ENCODE measurements at regions not wholly inside any gene's neighbourhood (a gene's known extent, or its start where the extent isn't known, plus 50 kb on each side); places are given as distances from the start of the nearest gene placed in this dataset.

DNA sequence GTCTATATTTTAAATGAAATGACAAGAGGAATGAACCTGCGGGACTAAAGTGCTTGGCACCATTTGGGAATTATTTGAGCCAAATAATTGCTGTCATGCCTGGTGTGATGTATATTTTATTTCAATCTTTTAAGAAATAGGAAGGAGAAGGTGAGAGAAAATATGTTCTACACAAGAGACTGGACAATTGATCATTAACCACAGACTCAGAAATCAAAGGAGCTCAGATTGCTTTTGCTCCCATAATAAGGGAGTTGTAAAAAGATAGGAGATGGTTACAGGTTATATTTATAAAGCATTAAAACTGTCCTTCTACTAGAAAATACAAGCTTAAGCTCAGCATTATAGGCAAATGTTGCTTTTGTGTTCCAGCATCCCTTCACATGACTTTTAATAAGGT is 515.2 kb upstream of the SULF2 start:
- no peak for DNase-seq (ENCODE audit: low spot score)

DNA sequence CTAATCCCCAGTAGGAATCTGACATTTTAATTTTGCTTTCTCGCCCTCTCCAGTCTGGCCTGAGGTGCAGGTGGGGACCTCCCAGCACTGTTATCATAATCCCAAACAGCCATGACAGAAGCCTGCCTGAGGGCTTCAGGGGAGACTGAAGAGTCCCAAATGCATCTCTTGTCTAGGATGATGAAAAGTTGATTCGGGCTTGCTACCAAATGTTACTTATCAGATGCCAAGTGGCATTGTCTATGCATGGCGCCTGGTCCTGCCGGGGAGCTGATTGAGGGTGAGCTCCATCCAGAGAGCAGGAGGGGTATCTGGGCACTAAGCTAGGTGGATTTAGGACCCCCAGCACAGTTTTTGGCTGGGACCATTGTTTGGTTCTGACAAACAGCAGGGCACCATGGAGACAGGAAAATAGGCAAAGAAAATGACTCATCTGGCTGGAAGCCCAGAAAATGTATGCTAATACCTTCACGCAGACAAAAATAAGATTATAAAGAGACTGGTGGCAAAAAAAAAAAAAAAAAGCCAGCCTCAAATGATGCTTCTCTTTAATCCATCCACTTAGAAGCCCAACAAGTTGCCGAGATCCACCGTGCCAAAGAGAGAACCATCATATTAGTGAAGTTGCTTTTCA is 513.7 kb upstream of the SULF2 start:
- DNase-seq (ENCODE audit: low spot score), result peak; percentile 47

DNA sequence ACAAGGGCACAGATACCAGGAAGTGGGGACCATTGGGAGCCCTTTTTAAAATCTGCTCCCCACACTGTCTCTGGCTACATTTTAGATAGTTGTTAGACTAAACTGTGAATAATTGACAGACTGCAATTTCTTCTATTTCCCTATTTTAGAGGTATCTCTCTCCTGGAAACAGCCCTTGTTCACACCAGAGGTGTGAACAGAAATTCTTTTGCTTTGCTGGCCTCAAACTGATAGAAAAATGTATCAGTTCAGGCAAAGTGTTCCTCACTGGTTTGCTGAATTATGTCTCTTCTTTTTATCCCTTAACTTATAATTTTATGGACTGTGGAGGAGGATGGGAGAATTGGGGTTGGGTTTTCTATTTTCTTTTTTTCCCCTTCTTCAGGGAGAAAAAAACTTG is 513.2 kb upstream of the SULF2 start:
- no peak for DNase-seq (ENCODE audit: low spot score)

DNA sequence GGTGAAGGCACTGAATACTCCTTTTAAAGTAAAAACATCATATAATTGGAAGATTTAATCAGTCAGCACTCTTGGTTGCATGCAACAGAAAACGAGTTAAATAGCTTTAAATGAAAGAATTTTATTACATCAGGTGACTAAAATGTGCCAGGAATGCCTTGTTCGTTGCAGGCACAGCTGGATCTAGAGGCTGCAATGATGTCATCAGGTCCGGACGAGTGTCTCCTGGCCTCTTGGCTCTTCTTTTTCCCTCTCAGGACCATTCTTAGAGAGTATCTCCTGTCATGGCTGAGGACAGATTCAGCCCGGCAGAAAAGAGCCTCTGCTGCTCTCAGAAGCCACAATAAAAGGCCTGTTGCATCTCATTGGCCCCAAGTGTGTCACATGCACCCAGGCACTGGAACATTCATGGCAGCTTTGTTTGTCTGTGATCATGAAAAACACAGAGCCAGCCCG is 510.7 kb upstream of the SULF2 start:
- DNase-seq (ENCODE audit: low spot score), result peak; percentile 53

- peak; percentile 78 for DNase-seq (ENCODE audit: low spot score)
Measured at GRCh38 chr20:48295445-48295903, 510.2 kb upstream of the SULF2 start.

DNA sequence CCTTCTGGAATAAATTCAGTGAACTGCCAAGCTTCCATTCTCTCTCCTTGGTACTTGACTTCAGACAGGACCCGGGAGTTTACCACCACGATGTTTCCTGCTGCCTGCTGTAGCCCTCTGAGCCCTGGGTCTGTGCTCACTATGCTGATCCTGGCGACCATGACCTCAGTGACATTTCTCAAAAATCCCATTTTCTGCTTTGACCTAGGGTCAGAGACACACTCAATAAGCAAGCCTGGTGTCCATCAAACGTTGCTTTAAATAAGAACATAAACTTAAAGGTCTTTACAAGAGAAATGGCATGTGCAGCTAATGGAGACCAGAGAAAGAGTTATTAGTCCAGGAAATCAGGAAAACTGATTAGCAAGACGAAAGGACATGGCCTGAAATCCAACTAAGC is 509.7 kb upstream of the SULF2 start:
- DNase-seq (ENCODE audit: low spot score), result no peak

DNA sequence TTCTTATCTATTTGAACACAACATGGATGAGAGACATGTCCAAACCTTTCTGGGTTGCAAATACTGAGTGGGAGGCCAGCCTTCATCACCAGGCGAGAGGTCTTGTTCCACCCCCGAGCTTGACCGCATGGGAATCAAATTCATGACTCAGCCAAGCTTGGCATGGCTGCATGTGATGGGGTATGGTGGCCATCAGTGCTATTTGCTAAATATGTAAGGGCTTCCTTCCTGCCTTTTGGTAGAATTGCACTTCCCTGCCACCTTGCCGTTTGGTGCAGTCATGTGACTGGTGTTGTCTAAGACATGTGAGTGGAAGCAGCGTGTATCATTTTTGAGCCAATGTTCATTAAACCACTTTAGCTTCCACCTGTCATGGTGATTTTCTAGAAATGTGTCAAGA is 508.9 kb upstream of the SULF2 start:
- no peak for DNase-seq (ENCODE audit: low spot score)

GRCh38 chr20:48293671-48294070 is 508.4 kb upstream of the SULF2 start:
- DNase-seq (ENCODE audit: low spot score), result no peak

DNA sequence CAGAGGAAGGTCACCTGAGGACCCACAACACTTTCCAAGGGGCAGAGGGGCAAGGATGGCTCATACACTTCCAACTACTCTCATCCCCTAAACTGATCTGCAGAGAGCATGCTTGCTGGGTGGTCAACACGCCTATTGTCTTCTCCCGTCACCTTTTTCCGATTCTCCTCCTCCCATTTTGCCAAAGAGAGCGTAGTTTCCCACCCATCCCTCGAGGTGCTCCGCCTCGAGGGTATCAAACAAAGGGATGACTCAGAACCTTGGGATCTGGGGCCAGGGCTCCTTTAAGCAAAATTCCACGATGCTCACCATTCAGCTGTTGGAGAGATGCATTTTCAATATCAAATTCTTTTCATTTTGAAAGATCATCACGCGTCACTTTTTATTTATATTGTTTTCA is 507.5 kb upstream of the SULF2 start:
- DNase-seq (ENCODE audit: low spot score), result no peak

DNA sequence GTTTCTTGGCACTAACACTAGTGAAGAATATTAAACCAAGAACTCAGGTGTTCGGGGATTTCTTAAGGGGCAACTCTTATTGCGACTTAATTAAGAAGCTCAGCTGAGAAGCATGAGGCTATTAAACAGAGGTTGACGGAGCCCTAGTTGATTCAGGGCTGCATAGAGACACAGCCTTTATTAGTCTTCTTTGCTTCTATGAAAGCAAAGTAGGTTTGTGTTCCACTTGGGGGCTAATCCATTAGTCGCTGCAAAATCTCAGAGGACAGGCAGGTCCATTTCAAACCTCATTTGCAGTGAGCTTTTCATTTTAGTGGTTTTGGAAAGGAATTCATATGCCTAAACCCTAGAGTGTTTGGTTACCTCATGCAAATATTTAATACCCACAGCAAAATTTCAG is 506.6 kb upstream of the SULF2 start:
- DNase-seq (ENCODE audit: low spot score), result no peak

- DNase-seq (ENCODE audit: low spot score), result no peak
Measured at GRCh38 chr20:48288930-48289507, 503.7 kb upstream of the SULF2 start.

- DNase-seq (ENCODE audit: low spot score), result no peak
Measured at GRCh38 chr20:48287552-48288170, 502.4 kb upstream of the SULF2 start.

DNA sequence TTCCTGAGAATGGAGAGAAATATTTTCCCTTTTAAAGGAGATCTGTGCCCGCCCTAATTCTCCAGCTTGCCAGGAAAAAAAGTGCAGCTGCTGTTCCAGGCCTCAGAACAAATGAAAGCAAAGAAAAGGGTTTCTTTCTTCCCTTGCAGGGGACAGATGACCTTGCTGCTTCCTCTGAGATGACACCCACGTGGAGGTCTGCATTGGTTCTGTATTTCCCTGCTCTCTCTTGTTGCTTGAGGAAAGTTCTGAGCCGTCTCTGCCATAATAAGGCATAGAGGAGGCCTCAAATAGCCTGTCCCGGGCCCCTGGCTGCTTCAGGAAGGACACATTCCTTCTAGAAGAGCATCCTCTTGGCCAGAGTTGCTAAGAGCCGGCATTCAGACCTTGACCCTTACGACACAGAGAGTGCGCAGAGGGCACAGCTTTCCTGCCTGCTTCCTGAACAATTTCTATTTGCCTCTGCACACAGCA is 501.8 kb upstream of the SULF2 start:
- DNase-seq (ENCODE audit: low spot score), result no peak

DNA sequence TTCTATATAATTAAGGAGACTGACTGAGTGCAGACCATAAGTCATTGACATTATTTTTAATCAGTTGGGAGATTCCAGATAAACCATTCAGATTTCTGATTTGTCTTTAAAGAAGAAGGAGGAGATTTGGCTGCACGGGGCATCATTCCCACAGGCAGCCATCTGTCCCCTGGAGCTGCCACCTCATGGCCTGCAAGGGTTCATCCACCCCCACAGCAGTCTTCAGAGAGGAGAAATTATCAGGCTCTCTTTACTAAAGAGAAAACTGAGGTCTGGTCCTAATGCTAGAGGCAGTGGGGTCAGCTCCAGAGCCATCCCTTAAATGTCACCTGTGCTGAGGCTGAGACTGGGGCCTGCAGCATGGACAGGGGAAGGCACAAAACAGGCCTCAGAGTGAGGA is 501.3 kb upstream of the SULF2 start:
- DNase-seq (ENCODE audit: low spot score), result no peak

- DNase-seq (ENCODE audit: low spot score), result no peak
Measured at GRCh38 chr20:48285656-48286055, 500.4 kb upstream of the SULF2 start.

DNA sequence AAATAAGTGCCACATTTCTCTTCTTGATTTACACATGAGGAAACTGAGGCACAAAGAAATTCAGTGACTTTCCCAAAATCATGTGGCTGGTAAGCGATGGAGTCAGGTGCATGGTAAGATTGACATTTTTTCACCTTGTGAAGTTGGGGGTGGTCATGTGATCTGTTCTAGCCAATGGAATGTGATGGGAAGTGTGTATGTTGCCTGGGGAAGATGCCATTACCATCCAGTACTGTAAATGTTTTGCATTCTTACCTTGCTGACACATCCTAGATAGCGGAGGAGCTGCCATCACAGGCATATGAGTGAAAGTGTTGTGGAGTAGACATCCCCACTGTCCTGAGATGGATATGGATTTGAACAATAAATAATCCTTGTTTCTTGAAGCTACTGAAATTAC is 499.6 kb upstream of the SULF2 start:
- no peak for DNase-seq (ENCODE audit: low spot score)

GRCh38 chr20:48284315-48284714 is 499.0 kb upstream of the SULF2 start:
- DNase-seq (ENCODE audit: low spot score), result no peak

- DNase-seq (ENCODE audit: low spot score), result peak; percentile 43
Measured at GRCh38 chr20:48283470-48284110, 498.3 kb upstream of the SULF2 start.

GRCh38 chr20:48282591-48283228 is 497.4 kb upstream of the SULF2 start:
- peak; percentile 13 for DNase-seq (ENCODE audit: low spot score)

DNA sequence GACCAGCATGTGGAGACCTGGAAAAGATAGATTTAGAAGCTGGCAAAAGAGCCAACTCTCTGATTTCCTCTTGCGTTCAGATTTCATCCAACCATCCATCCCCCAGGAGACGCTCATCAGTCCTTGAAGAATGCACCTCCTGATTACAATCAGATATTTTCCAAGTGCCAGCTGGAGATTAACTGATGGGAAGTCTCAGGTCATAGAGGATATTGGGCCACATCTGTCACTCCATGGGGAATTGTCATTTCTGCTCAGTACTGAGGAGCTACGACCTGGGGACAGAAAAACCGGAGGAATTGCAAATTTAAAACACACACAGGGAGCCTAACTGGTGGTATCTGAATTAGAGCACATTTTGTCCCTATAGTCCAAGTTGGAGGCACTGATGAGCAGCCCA is 496.2 kb upstream of the SULF2 start:
- DNase-seq (ENCODE audit: low spot score), result no peak

GRCh38 chr20:48278961-48279481 is 493.7 kb upstream of the SULF2 start:
- DNase-seq (ENCODE audit: low spot score), result no peak

DNA sequence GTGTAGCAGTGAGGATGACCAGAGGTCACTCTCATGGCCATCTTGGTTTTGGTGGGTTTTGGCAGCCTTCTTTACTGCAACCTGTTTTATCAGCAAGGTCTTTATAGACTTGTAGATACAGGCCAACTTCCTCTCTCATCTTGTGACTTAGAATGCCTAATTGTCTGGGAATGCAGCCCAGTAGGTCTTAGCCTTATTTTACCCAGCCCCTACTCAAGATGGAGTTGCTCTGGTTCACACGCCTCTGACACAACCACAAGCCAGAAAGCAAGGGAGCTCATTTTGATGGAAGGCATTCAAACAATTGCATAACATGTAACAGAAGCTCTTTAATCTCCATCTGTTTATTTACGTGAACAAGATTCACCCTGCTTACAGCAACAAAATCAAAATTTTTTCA is 492.0 kb upstream of the SULF2 start:
- no peak for DNase-seq (ENCODE audit: low spot score)

All from AG08396 (cell line).